Neural crest cell (in vitro differentiated cells): ENCODE measurements at regions not wholly inside any gene's neighbourhood (a gene's known extent, or its start where the extent isn't known, plus 50 kb on each side); places are given as distances from the start of the nearest gene placed in this dataset.
A peak's percentile ranks its signal among the peaks of the same experiment; 100 is the strongest.

Experiments used
- DNase-seq: peaks from one replicate; pipeline ENCODE4 v3.0.0; 2021; ENCODE audit warnings: low read depth, mixed read lengths, low spot score
- H3K27ac Mint-ChIP-seq: one replicate; pipeline ENCODE4 v1.8.0; 2021; ENCODE audit warnings: mild to moderate bottlenecking, mixed read lengths; ENCODE audit not compliant: unreplicated experiment
- H3K27me3 Mint-ChIP-seq: 2 replicates; pipeline ENCODE4 v1.8.0; 2021; ENCODE audit warnings: low read depth, mild to moderate bottlenecking, mixed read lengths
- H3K36me3 Mint-ChIP-seq: 2 replicates; pipeline ENCODE4 v1.8.0; 2021; ENCODE audit warnings: low read depth, mild to moderate bottlenecking, mixed read lengths
- H3K4me1 Mint-ChIP-seq: 2 replicates; pipeline ENCODE4 v1.8.0; 2021; ENCODE audit warnings: mixed read lengths
- H3K4me3 Mint-ChIP-seq: one replicate; pipeline ENCODE4 v1.8.0; 2021; ENCODE audit warnings: mild to moderate bottlenecking, mixed read lengths
- H3K9me3 Mint-ChIP-seq: 2 replicates; pipeline ENCODE4 v1.8.0; 2021; ENCODE audit warnings: mixed read lengths
- TF ChIP-seq, protein P1 (sequence below): fragments of 200-600 bp; sonication (generic); conservative IDR thresholded peaks from 2 replicates; pipeline ENCODE4 v1.5.0; 2021; ENCODE audit warnings: antibody characterized with exemption, mild to moderate bottlenecking

DNA sequence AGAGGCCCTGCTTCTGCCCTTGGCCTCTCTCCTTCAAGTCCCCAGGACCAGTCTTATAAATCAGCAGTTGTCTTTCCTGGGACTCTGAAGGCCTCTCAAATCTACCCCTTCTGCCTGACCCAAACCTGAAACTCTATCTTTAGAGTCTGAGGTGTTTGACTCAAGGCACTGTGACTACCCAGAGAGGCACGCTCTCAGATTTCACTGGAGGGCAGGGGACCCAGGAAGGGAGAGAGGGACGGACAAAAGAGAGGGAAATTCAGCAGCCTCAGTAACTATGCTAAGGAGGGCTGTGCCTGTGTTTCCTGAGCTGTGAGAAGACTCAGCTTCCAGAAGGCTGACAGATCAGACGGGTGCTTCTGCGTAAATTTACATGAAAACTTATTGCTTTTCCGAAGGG is 217.8 kb downstream of the HAUS1 start:
- no peak for DNase-seq

DNA sequence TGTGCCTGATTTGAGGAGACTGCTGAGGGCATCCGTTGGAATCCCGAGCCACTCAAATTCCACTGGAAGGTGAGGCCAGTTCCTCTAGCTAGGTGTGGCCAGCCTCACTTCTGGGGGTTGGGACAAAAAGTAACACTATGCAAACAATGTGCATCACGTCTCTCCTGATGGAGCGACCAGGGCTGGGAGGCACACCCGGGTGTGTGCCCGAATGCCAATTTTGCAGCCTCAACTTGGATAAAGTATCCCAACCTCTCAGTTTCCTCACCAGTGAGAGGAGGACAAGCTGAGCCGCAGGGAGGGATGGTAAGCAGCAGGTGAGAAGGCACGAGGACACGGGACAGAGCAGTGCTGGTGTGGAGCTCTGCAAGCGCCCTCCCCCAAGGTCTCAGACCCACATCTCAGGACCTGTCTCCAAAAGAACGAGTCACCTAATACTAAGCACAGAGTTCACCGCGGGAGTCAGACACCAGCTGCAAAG is 218.3 kb downstream of the HAUS1 start:
- Mint-ChIP-seq H3K4me1 (peaks cover 24% of the 10 kb centered on the region), H3K4me3 (no peak overlapping the region), H3K27me3 (no peaks in the 10 kb centered on the region), H3K27ac (no peak overlapping the region), H3K36me3 (no peaks in the 10 kb centered on the region), H3K9me3 (no peaks in the 10 kb centered on the region)
- TF ChIP-seq, protein P1, sequence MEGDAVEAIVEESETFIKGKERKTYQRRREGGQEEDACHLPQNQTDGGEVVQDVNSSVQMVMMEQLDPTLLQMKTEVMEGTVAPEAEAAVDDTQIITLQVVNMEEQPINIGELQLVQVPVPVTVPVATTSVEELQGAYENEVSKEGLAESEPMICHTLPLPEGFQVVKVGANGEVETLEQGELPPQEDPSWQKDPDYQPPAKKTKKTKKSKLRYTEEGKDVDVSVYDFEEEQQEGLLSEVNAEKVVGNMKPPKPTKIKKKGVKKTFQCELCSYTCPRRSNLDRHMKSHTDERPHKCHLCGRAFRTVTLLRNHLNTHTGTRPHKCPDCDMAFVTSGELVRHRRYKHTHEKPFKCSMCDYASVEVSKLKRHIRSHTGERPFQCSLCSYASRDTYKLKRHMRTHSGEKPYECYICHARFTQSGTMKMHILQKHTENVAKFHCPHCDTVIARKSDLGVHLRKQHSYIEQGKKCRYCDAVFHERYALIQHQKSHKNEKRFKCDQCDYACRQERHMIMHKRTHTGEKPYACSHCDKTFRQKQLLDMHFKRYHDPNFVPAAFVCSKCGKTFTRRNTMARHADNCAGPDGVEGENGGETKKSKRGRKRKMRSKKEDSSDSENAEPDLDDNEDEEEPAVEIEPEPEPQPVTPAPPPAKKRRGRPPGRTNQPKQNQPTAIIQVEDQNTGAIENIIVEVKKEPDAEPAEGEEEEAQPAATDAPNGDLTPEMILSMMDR: no peak
- DNase-seq: no peak

More for the DNA sequence above, 217.8 kb downstream of the HAUS1 start:
- peak overlapping the region; percentile 23 for H3K27ac Mint-ChIP-seq
- H3K4me1 Mint-ChIP-seq: peaks cover 24% of the 10 kb centered on the region
- no peaks in the 10 kb centered on the region for H3K36me3 Mint-ChIP-seq
- H3K9me3 Mint-ChIP-seq: no peaks in the 10 kb centered on the region
- H3K27me3 Mint-ChIP-seq: no peaks in the 10 kb centered on the region
- TF ChIP-seq, protein P1: no peak
- H3K4me3 Mint-ChIP-seq: no peak overlapping the region

DNA sequence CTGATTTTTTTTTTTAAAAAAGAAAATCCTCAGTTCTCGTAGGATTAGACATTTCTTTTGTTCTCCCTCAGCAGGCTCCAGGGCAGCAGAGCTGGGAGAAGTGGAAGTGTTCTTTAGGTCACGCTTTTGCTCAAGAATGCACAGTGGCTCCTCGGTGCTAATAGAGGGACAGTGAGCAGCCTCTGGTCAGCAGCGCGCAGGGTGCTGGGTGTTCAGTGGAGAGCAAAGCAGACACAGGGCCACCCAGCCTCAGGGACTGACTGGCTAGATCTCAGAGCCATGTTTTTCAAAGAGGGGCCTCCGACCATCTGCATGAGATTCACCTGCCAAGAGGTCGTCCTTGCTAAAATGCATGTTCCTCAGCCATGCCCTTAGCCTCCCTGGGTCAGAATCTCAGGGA is 218.8 kb downstream of the HAUS1 start:
- H3K4me3 Mint-ChIP-seq: no peak overlapping the region
- H3K27ac Mint-ChIP-seq: no peak overlapping the region
- no peak for DNase-seq
- no peaks in the 10 kb centered on the region for H3K9me3 Mint-ChIP-seq
- no peaks in the 10 kb centered on the region for H3K27me3 Mint-ChIP-seq
- TF ChIP-seq, protein P1: no peak
- peaks cover 24% of the 10 kb centered on the region for H3K4me1 Mint-ChIP-seq
- H3K36me3 Mint-ChIP-seq: no peaks in the 10 kb centered on the region

DNA sequence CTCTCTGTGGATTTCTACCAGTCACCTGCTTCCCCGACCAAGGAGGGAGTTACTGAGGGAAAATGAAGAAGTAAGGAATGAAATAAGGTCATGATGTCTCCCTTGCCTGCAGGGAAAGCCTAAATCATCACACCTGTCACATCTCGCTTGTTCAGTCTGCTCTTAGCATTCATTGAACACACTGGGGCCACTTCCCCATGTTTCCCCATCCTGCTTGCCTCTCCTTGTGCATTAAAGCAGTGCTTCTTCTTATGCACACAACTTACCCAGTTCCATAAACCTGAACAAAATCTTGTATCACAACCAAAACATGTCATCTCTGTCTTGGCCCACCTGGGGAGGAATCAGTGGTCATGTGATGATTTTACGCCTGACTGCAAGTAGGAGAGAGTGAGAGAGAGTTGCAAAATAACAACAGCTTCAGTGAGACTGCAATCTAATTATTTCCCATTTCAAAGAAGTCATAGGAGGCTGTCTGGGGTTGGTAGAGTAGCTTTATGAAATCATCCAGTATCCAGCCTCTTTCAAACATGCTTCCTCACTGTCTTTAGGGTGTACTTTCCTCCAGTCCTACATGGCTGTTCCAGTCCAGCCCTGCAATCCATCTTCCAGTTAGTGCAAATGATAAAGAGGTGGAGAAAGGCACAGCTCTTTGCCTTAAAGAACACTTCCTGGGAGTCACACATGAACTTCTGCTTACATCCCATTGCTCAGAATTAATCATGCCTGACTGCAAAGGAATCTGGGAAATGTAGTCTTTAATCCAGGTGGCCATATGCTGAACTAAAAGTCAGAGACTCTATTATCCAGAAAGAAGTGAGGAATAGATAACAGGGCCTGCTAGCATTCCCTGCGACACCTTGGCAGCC is 220.1 kb downstream of the HAUS1 start:
- no peak for DNase-seq
- peak overlapping the region; percentile 0 for H3K4me3 Mint-ChIP-seq

DNA sequence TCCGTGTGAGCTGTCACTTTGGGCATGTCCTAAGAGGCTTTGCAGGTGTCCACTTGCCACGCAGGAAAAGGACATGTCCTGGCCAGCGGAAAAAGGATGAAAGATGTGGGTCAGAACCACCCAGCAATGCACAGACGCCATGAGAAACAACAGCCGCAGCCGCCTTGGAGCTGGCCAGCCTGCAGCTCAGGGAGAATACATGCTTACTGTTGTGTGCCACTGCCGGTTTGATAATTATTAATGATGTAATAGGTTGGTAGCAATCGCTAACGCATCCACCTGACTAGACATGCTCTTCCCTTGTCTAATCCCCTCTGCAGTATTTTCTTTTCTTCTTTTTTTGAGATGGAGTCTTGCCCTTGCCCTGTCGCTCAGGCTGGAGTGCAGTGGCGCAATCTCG is 221.7 kb downstream of the HAUS1 start:
- TF ChIP-seq, protein P1: no peak
- H3K4me3 Mint-ChIP-seq: no peak overlapping the region
- H3K36me3 Mint-ChIP-seq: no peaks in the 10 kb centered on the region
- no peak for DNase-seq
- no peaks in the 10 kb centered on the region for H3K27me3 Mint-ChIP-seq
- peak overlapping the region; percentile 70 for H3K27ac Mint-ChIP-seq
- H3K4me1 Mint-ChIP-seq: peaks cover 24% of the 10 kb centered on the region
- no peaks in the 10 kb centered on the region for H3K9me3 Mint-ChIP-seq

More for the DNA sequence above, 220.1 kb downstream of the HAUS1 start:
- Mint-ChIP-seq H3K9me3 (no peaks in the 10 kb centered on the region), H3K27ac (peak overlapping the region; percentile 60), H3K4me1 (peaks cover 24% of the 10 kb centered on the region), H3K36me3 (no peaks in the 10 kb centered on the region), H3K27me3 (no peaks in the 10 kb centered on the region)
- TF ChIP-seq, protein P1: no peak
